Osteocyte (in vitro differentiated cells): ENCODE measurements at regions not wholly inside any gene's neighbourhood (a gene's known extent, or its start where the extent isn't known, plus 50 kb on each side); places are given as distances from the start of the nearest gene placed in this dataset.

Source experiments
- DNase-seq: peaks from one replicate; pipeline ENCODE4 v3.0.0; 2021; ENCODE audit warnings: mixed read lengths; ENCODE audit not compliant: unreplicated experiment; ENCODE audit errors: extremely low spot score
- H3K27ac Mint-ChIP-seq: one replicate; pipeline ENCODE4 v1.8.0; 2021; ENCODE audit warnings: mild to moderate bottlenecking, mixed read lengths; ENCODE audit not compliant: unreplicated experiment
- H3K27me3 Mint-ChIP-seq: one replicate; pipeline ENCODE4 v1.8.0; 2021; ENCODE audit warnings: mixed read lengths; ENCODE audit not compliant: unreplicated experiment
- H3K36me3 Mint-ChIP-seq: one replicate; pipeline ENCODE4 v1.8.0; 2021; ENCODE audit warnings: mixed read lengths; ENCODE audit not compliant: unreplicated experiment
- H3K4me1 Mint-ChIP-seq: one replicate; pipeline ENCODE4 v1.8.0; 2021; ENCODE audit warnings: mixed read lengths; ENCODE audit not compliant: unreplicated experiment
- H3K4me3 Mint-ChIP-seq: one replicate; pipeline ENCODE4 v1.8.0; 2021; ENCODE audit warnings: mild to moderate bottlenecking, moderate library complexity, mixed read lengths; ENCODE audit not compliant: unreplicated experiment
- H3K9me3 Mint-ChIP-seq: one replicate; pipeline ENCODE4 v1.8.0; 2021; ENCODE audit warnings: mixed read lengths; ENCODE audit not compliant: unreplicated experiment
- TF ChIP-seq, protein P1 (sequence below): fragments of 200-600 bp; sonication (generic); IDR thresholded peaks from 2 replicates; pipeline ENCODE4 v1.5.0; 2021; ENCODE audit warnings: antibody characterized with exemption, mild to moderate bottlenecking, moderate library complexity

DNA sequence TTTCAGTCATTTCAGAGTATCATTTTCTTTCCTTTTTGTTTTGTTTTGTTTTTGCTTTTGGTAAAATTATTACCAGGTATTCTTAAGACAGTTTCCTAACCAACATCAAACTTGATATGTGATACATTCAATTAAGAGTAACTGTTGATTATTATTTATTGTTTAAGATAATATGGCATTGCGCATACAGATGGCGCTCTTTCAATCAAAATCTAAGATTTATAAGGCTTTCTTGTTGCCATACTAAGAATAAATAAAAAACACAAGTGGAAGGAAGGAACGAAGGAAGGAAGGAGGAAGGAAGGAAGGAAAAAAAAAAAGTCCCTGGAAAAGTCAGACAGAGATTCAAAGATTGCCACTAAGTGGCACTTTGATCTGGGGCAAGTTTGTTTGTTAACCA is 1308.7 kb upstream of the FAM98A start:
- Mint-ChIP-seq H3K36me3 (no peaks in the 10 kb centered on the region), H3K27me3 (no peaks in the 10 kb centered on the region), H3K27ac (no peak overlapping the region), H3K4me3 (no peak overlapping the region), H3K4me1 (no peaks in the 10 kb centered on the region), H3K9me3 (no peaks in the 10 kb centered on the region)
- no peak for DNase-seq
- TF ChIP-seq, protein P1, sequence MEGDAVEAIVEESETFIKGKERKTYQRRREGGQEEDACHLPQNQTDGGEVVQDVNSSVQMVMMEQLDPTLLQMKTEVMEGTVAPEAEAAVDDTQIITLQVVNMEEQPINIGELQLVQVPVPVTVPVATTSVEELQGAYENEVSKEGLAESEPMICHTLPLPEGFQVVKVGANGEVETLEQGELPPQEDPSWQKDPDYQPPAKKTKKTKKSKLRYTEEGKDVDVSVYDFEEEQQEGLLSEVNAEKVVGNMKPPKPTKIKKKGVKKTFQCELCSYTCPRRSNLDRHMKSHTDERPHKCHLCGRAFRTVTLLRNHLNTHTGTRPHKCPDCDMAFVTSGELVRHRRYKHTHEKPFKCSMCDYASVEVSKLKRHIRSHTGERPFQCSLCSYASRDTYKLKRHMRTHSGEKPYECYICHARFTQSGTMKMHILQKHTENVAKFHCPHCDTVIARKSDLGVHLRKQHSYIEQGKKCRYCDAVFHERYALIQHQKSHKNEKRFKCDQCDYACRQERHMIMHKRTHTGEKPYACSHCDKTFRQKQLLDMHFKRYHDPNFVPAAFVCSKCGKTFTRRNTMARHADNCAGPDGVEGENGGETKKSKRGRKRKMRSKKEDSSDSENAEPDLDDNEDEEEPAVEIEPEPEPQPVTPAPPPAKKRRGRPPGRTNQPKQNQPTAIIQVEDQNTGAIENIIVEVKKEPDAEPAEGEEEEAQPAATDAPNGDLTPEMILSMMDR: no peak

DNA sequence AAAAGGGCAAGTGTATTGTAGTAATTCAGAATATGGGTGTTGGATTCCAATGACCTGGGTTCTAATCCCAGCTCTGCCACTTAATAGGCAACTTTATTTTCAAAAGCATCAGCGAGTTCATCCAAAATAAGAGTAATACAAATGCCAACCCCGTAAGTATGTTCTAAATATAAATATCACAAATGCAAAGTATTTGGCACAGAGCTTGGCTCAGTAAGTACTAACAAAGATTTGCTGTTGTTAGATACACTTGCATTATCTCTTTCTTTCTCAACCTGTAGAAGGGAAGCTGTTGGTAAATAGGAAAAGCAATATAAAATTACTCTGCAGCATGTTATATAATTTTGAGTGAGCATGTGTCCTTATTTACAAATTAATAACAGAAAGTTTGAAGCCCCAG is 1302.6 kb upstream of the FAM98A start:
- no peak overlapping the region for H3K27ac Mint-ChIP-seq
- no peak for DNase-seq
- H3K27me3 Mint-ChIP-seq: no peaks in the 10 kb centered on the region
- H3K9me3 Mint-ChIP-seq: no peaks in the 10 kb centered on the region
- no peaks in the 10 kb centered on the region for H3K4me1 Mint-ChIP-seq
- H3K4me3 Mint-ChIP-seq: no peak overlapping the region
- H3K36me3 Mint-ChIP-seq: no peaks in the 10 kb centered on the region
- TF ChIP-seq, protein P1: no peak

DNA sequence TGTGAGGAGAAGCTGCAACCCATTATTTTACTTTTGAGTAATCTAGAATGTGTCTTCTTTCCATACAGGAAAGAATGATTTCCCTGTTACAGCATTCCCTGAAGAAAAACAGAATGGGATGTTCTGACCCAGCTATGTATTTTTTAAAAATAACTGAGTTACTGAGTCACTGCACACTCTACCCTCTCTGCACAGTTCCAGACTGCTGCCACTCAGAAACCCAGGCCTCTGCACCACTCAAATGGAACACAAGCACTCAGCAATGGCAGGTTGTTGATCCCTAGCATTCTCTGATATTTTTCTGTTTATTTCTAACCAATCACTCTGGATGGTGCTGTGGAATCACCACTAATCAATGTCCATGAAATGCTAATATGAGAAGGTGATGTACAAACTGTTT is 1300.0 kb upstream of the FAM98A start:
- H3K9me3 Mint-ChIP-seq: no peaks in the 10 kb centered on the region
- no peak for DNase-seq
- no peak overlapping the region for H3K27ac Mint-ChIP-seq
- no peak overlapping the region for H3K4me3 Mint-ChIP-seq
- no peaks in the 10 kb centered on the region for H3K27me3 Mint-ChIP-seq
- no peaks in the 10 kb centered on the region for H3K4me1 Mint-ChIP-seq
- TF ChIP-seq, protein P1: no peak
- no peaks in the 10 kb centered on the region for H3K36me3 Mint-ChIP-seq

DNA sequence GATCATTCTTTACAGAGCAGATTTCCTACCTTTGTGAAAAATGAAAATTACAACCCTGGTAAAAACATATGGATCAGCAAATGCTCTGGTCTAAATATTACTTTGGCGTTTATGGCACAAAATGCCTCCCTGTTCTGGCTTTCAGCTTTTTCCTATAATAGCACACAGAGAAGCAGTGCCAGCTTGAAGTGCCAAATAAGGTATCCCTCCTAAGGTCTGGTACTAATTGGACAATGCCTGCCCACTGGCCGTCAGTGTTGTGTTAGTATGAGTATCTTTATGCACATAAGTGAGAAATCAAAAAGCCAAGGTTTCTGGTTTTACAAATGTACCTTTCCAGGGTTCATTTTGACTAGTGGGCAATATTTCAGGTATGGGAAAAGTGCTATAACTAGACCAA is 1293.7 kb upstream of the FAM98A start:
- Mint-ChIP-seq H3K27me3 (no peaks in the 10 kb centered on the region), H3K36me3 (no peaks in the 10 kb centered on the region), H3K4me1 (no peaks in the 10 kb centered on the region), H3K27ac (no peak overlapping the region), H3K9me3 (no peaks in the 10 kb centered on the region), H3K4me3 (no peak overlapping the region)
- TF ChIP-seq, protein P1: no peak
- DNase-seq: no peak

DNA sequence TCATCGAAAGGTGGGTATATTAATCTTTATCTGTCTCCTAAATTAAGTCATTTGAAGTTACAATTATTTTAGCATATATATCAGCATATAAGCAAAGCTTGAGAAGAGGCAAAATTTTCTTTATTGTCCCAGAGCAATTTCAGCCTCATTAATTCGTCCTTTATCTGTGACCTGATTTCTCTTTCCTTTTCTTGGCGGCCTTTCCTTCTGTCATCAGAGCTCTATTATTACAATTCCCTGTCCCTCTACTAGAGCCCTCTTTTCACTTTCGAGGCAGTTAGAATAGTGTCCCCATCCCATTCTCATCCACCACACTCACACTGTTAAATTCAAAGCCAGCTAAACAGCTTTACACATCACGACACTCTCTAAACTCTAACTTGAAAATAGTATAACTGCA is 1293.2 kb upstream of the FAM98A start:
- no peak for DNase-seq
- Mint-ChIP-seq H3K4me3 (no peak overlapping the region), H3K9me3 (no peaks in the 10 kb centered on the region), H3K36me3 (no peaks in the 10 kb centered on the region), H3K27me3 (no peaks in the 10 kb centered on the region), H3K4me1 (no peaks in the 10 kb centered on the region), H3K27ac (no peak overlapping the region)
- TF ChIP-seq, protein P1: no peak
